Muscle layer of colon (tissue), 2 donors: ENCODE measurements at regions not wholly inside any gene's neighbourhood (a gene's known extent, or its start where the extent isn't known, plus 50 kb on each side); places are given as distances from the start of the nearest gene placed in this dataset.
"Not testable (repeated sequence)": the region's sequence is repeated elsewhere in the genome, so short reads cannot be mapped to it uniquely, and the experiment has no call there.

Source experiments
- H3K27ac ChIP-seq: one replicate; pipeline ENCODE4 v1.7.0; 2013; ENCODE audit warnings: low read depth, mild to moderate bottlenecking, low read length, moderate library complexity
- H3K27me3 ChIP-seq, 2 donors: one replicate each; pipeline ENCODE4 v1.7.0; 2013; ENCODE audit warnings: low read length in 2 of 2, mild to moderate bottlenecking in 2 of 2; ENCODE audit not compliant: insufficient read depth in 2 of 2, control insufficient read depth in 1 of 2
- H3K36me3 ChIP-seq: one replicate; pipeline ENCODE4 v1.7.0; 2013; ENCODE audit warnings: mild to moderate bottlenecking, low read length; ENCODE audit not compliant: insufficient read depth
- H3K4me1 ChIP-seq: one replicate; pipeline ENCODE4 v1.7.0; 2013; ENCODE audit warnings: mild to moderate bottlenecking, low read length; ENCODE audit not compliant: insufficient read depth
- H3K4me3 ChIP-seq, 2 donors: one replicate each; pipeline ENCODE4 v1.7.0; 2013; ENCODE audit warnings: low read length in 2 of 2, low read depth in 1 of 2, mild to moderate bottlenecking in 1 of 2, moderate library complexity in 1 of 2
- H3K9ac ChIP-seq: one replicate; pipeline ENCODE4 v1.7.0; 2013; ENCODE audit warnings: low read length
- H3K9me3 ChIP-seq: one replicate; pipeline ENCODE4 v1.7.0; 2013; ENCODE audit warnings: mild to moderate bottlenecking, low read length
- donor health status: abdominal sarcoma.
- donor health status: Adenocarcinoma of cecum.

DNA sequence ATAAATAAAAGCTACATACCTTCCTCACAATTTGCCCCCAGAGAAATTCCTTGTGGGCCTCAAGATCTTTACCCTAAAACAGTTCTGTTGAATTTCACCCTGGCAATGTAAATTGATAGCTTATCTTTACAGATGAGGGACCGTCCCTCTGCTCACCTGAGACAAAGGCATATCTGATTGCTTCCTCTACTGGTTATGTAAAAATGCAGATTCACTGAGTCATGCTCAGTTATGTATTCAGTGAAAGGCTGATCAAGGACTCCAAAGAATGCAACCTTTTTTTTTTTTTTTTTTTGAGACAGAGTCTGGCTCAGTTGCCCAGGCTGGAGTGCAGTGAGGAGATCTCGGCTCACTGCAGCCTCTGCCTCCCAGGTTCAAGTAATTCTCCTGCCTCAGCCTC lies 64.2 kb upstream of the KMT2C start:
- H3K4me1 ChIP-seq, H3K9ac ChIP-seq, H3K4me3 ChIP-seq, H3K27ac ChIP-seq, H3K36me3 ChIP-seq, H3K9me3 ChIP-seq, H3K27me3 ChIP-seq: not testable (repeated sequence)

DNA sequence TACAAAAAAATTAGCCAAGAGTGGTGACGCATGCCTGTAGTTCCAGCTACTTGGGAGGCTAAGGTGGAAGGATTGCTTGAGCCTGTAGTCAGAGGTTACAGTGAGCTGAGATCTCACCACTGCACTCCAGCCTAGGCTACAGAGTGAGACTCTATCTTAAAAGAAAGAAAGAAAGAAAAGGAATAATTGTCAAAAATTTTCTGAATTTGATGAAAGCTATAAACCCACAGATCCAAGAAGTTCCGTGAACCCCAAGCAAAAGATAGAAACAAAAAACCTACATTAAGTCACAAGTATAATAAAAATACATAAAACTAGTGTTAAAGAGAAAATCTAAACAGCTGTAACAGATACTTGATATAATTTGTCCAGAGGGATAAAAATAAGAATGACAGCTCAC lies 60.1 kb upstream of the KMT2C start:
- Histone ChIP-seq H3K4me1 (no peaks in the 10 kb centered on the region), H3K27ac (no peak overlapping the region), H3K9ac (no peak overlapping the region), H3K27me3 (no peaks in the 10 kb centered on the region), H3K4me3 (no peak overlapping the region), H3K9me3 (no peaks in the 10 kb centered on the region), H3K36me3 (no peaks in the 10 kb centered on the region)

DNA sequence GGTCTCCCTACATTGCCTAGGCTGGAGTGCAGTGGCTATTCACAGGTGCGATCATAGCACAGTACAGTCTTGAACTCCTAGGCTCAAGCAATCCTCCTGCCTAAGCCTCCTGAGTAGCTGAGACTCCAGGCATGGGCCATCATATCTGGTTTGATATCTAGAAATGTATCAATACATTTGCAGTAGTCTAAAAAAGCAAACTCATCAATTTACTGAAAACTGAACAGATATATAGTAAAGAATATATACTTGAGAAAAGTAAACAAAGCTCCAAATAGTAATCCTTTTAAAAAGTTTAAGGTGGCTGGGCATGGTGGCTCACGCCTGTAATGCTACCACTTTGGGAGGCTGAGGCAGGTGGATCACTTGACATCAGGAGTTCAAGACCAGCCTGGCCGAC lies 57.1 kb upstream of the KMT2C start:
- Histone ChIP-seq H3K9me3 (no peaks in the 10 kb centered on the region), H3K9ac (no peak overlapping the region), H3K4me3 (no peak overlapping the region), H3K4me1 (no peaks in the 10 kb centered on the region), H3K36me3 (no peaks in the 10 kb centered on the region), H3K27me3 (no peaks in the 10 kb centered on the region), H3K27ac (no peak overlapping the region)

DNA sequence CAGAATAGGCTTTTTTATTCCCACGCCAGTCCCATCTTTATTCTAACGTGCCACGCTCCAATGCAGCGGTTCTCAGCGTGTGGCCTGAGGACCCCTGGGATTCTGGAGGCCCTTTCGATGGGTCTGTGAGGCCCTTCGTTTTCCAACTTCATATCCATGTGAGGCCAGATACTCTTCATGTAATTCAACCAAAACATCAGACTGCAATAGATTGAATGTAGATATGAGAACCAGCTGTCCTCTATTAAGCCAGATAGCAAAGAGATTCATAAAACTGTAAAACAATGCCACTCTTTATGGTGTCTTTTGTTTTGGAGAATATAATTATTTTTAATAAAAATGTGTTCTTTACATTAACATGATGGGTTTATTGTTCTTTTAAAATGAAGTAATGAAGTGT lies 53.2 kb upstream of the KMT2C start:
- H3K4me1 ChIP-seq = no peaks in the 10 kb centered on the region
- H3K9me3 ChIP-seq = no peaks in the 10 kb centered on the region
- H3K4me3 ChIP-seq = no peak overlapping the region
- H3K9ac ChIP-seq = no peak overlapping the region
- H3K27ac ChIP-seq = no peak overlapping the region
- no peaks in the 10 kb centered on the region for H3K27me3 ChIP-seq
- no peaks in the 10 kb centered on the region for H3K36me3 ChIP-seq

DNA sequence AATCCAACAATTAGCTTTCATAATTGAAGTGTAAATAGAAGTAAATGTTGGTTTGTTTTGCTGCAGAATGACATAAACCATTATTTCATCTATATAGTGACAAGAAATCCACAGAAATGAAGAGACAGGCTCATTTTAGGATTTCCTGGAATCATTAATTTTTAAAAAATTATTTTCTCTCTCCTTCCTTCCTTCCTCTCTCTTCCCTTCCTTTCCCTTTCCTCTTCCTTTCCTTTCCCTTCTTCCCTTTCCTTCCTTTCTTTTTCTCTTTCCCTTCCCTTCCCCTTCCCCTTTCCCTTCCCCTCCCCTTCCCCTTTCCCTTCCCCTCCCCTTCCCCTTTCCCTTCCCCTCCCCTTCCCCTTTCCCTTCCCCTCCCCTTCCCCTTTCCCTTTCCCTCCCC lies 51.2 kb upstream of the KMT2C start:
- Histone ChIP-seq H3K4me3 (no peak overlapping the region), H3K4me1 (no peaks in the 10 kb centered on the region), H3K36me3 (no peaks in the 10 kb centered on the region), H3K9ac (no peak overlapping the region), H3K27me3 (no peaks in the 10 kb centered on the region), H3K27ac (no peak overlapping the region), H3K9me3 (no peaks in the 10 kb centered on the region)

DNA sequence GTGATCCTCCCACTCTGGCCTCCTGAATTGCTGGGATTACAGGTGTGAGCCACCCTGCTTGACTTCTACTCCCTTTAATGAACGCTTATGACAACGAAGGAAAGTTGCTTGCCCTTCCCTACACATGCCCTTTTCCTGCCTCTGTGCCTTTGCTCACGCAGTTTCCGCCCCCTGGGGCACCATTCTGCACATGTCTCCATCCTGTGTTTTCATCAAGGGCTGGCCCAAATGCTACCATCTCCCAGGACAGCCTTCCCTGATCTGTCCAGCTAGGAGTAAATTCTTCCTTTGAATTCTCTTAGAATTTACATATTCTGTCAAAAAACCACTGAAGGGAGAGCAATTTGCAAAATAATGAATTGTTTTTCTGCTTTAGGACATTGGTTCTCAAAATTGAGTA lies 50.0 kb upstream of the KMT2C start:
- Histone ChIP-seq H3K4me3 (no peak overlapping the region), H3K9ac (no peak overlapping the region), H3K36me3 (no peaks in the 10 kb centered on the region), H3K4me1 (no peaks in the 10 kb centered on the region), H3K27ac (no peak overlapping the region), H3K27me3 (no peaks in the 10 kb centered on the region), H3K9me3 (no peaks in the 10 kb centered on the region)
